Esophagus muscularis mucosa (tissue), 3 donors: ENCODE measurements at regions not wholly inside any gene's neighbourhood (a gene's known extent, or its start where the extent isn't known, plus 50 kb on each side); places are given as distances from the start of the nearest gene placed in this dataset.

Experiments
- EP300 ChIP-seq: sonication (generic); formaldehyde crosslinking; IDR thresholded peaks from one replicate; pipeline ENCODE4 v1.6.1; 2017; ENCODE audit warnings: antibody characterized with exemption
- TF ChIP-seq, protein P1 (sequence below), 3 experiments: fragments of 200-600 bp in 2 of 3; fragments of 450-650 bp in 1 of 3; sonication (generic) in 2 of 3; IDR thresholded peaks; one replicate each; pipeline ENCODE4 v1.5.1; 2017 to 2019; ENCODE audit warnings: antibody characterized with exemption in 3 of 3, mild to moderate bottlenecking in 2 of 3, moderate library complexity in 1 of 3

DNA sequence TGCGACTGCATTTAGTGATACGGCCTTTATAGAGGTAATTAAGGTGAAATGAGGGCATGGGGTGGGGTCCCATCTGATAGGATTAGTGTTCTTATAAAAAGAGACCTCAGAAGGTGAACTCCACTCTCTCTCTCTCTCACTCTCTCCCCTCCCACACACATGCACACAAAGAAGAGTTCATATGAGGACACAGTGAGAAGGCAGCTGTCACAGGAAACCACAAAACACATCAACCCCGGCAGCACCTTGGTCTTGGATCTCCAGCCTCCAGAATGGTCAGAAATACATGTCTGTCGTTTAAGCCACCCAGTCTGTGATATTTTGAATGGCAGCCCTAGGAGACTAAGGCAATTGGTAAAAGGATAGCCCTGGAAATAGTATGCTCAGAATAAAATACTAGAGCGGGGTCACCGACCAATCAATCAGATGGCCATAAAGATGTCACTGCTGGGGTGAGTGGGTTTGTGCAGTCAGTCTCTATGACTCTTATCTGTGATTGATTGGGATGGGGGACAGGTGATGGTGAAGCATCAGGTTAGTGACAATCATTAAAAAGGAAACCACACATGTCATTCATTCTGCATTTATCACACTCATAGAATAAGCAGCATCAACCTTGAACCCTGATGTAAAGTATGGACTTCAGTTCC lies 118.9 kb upstream of the POU3F3 start:
- TF ChIP-seq EP300, result no peak
- TF ChIP-seq, protein P1, sequence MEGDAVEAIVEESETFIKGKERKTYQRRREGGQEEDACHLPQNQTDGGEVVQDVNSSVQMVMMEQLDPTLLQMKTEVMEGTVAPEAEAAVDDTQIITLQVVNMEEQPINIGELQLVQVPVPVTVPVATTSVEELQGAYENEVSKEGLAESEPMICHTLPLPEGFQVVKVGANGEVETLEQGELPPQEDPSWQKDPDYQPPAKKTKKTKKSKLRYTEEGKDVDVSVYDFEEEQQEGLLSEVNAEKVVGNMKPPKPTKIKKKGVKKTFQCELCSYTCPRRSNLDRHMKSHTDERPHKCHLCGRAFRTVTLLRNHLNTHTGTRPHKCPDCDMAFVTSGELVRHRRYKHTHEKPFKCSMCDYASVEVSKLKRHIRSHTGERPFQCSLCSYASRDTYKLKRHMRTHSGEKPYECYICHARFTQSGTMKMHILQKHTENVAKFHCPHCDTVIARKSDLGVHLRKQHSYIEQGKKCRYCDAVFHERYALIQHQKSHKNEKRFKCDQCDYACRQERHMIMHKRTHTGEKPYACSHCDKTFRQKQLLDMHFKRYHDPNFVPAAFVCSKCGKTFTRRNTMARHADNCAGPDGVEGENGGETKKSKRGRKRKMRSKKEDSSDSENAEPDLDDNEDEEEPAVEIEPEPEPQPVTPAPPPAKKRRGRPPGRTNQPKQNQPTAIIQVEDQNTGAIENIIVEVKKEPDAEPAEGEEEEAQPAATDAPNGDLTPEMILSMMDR (IDR thresholded peaks at IDR 0.05), result no peak
